ENCODE measurements at regions not wholly inside any gene's neighbourhood (a gene's known extent, or its start where the extent isn't known, plus 50 kb on each side); places are given as distances from the start of the nearest gene placed in this dataset.

GRCh38 chr12:19904819-19905218 lies 463.5 kb upstream of the PDE3A start:
- TF ChIP-seq CC2D1A (IDR thresholded peaks at IDR 0.05), result no peak
- TF ChIP-seq KAT7 (CRISPR knock-in tag; IDR thresholded peaks at IDR 0.05; ENCODE audit: borderline replicate concordance), result no peak
- TF ChIP-seq ZNF354B (CRISPR knock-in tag; IDR thresholded peaks at IDR 0.05), result no peak
- TF ChIP-seq CBFB (CRISPR knock-in tag; IDR thresholded peaks at IDR 0.05), result no peak
- no peak for TF ChIP-seq ELF2 (CRISPR knock-in tag; IDR thresholded peaks at IDR 0.05)

Measured in K562 (cell line).